ENCODE measurements at regions not wholly inside any gene's neighbourhood (a gene's known extent, or its start where the extent isn't known, plus 50 kb on each side); places are given as distances from the start of the nearest gene placed in this dataset.
A peak's percentile ranks its signal among the peaks of the same experiment; 100 is the strongest.

- ATAC-seq (ENCODE audit: low read depth), result peak; percentile 98
- TF ChIP-seq CTCF (IDR thresholded peaks at IDR 0.05; ENCODE audit: poor library complexity, severe bottlenecking), result no peak
- Histone ChIP-seq H3K36me3 (ENCODE audit: low read depth) (no peaks in the 10 kb centered on the region), H3K4me1 (ENCODE audit: insufficient read depth, poor library complexity, severe bottlenecking) (peaks cover 35% of the 10 kb centered on the region), H3K9me3 (ENCODE audit: severe bottlenecking) (no peaks in the 10 kb centered on the region), H3K4me3 (ENCODE audit: severe bottlenecking) (no peak overlapping the region), H3K27ac (ENCODE audit: poor library complexity, severe bottlenecking) (peak overlapping the region; percentile 66), H3K27me3 (ENCODE audit: insufficient read depth, poor library complexity, severe bottlenecking) (no peaks in the 10 kb centered on the region)
- DNase-seq (ENCODE audit: low spot score), result peak; percentile 79
Measured at GRCh38 chr12:93137656-93138612, 208.8 kb upstream of the EEA1 start.

- DNase-seq (ENCODE audit: low spot score), result no peak
- H3K27ac ChIP-seq (ENCODE audit: poor library complexity, severe bottlenecking), result no peak overlapping the region
- ATAC-seq (ENCODE audit: low read depth), result no peak
Measured at GRCh38 chr12:93139028-93139665, 210.1 kb upstream of the EEA1 start.

GRCh38 chr12:93140325-93140724, 211.2 kb upstream of the EEA1 start:
- Histone ChIP-seq H3K36me3 (ENCODE audit: low read depth) (no peaks in the 10 kb centered on the region), H3K4me3 (ENCODE audit: severe bottlenecking) (no peak overlapping the region), H3K4me1 (ENCODE audit: insufficient read depth, poor library complexity, severe bottlenecking) (peaks cover 42% of the 10 kb centered on the region), H3K27ac (ENCODE audit: poor library complexity, severe bottlenecking) (no peak overlapping the region), H3K9me3 (ENCODE audit: severe bottlenecking) (no peaks in the 10 kb centered on the region), H3K27me3 (ENCODE audit: insufficient read depth, poor library complexity, severe bottlenecking) (no peaks in the 10 kb centered on the region)
- DNase-seq (ENCODE audit: low spot score) (no peak), ATAC-seq (ENCODE audit: low read depth) (no peak)
- no peak for TF ChIP-seq CTCF (IDR thresholded peaks at IDR 0.05; ENCODE audit: poor library complexity, severe bottlenecking)

More at GRCh38 chr12:93139028-93139665, 210.1 kb upstream of the EEA1 start:
- no peaks in the 10 kb centered on the region for H3K9me3 ChIP-seq (ENCODE audit: severe bottlenecking)
- no peaks in the 10 kb centered on the region for H3K27me3 ChIP-seq (ENCODE audit: insufficient read depth, poor library complexity, severe bottlenecking)
- no peaks in the 10 kb centered on the region for H3K36me3 ChIP-seq (ENCODE audit: low read depth)
- no peak overlapping the region for H3K4me3 ChIP-seq (ENCODE audit: severe bottlenecking)
- no peak for TF ChIP-seq CTCF (IDR thresholded peaks at IDR 0.05; ENCODE audit: poor library complexity, severe bottlenecking)
- H3K4me1 ChIP-seq (ENCODE audit: insufficient read depth, poor library complexity, severe bottlenecking), result peaks cover 36% of the 10 kb centered on the region

DNA sequence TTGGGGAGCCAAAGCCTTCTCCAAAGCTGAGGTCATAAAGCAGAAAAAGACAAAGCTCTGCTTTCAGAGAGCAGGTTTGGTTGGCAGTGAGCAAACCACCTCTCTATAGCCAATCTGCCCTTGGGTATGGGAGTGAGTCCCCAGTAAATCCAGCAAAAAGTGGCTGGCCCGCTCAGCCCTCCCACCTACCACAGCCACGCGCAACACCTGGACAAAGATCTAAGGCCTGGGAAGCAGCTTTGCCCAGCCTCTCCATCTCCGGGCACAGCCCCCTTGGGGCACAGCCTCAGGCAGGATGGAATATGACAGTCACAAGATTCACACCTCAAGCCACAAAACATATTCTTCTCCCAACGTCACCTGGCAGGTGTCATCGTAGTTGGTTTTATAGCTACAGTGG, 211.7 kb upstream of the EEA1 start:
- TF ChIP-seq CTCF (IDR thresholded peaks at IDR 0.05; ENCODE audit: poor library complexity, severe bottlenecking), result no peak
- H3K27ac ChIP-seq (ENCODE audit: poor library complexity, severe bottlenecking), result no peak overlapping the region
- H3K36me3 ChIP-seq (ENCODE audit: low read depth), result no peaks in the 10 kb centered on the region
- H3K9me3 ChIP-seq (ENCODE audit: severe bottlenecking), result no peaks in the 10 kb centered on the region
- H3K4me3 ChIP-seq (ENCODE audit: severe bottlenecking), result no peak overlapping the region
- no peak for DNase-seq (ENCODE audit: low spot score)
- H3K27me3 ChIP-seq (ENCODE audit: insufficient read depth, poor library complexity, severe bottlenecking), result no peaks in the 10 kb centered on the region
- no peak for ATAC-seq (ENCODE audit: low read depth)
- H3K4me1 ChIP-seq (ENCODE audit: insufficient read depth, poor library complexity, severe bottlenecking), result peaks cover 40% of the 10 kb centered on the region
